Keratinocyte (primary cell): ENCODE measurements at regions not wholly inside any gene's neighbourhood (a gene's known extent, or its start where the extent isn't known, plus 50 kb on each side); places are given as distances from the start of the nearest gene placed in this dataset.

Experiments
- DNase-seq: peaks from one replicate; pipeline ENCODE4 v3.0.0-alpha.2; 2011; ENCODE audit warnings: low read depth, missing footprints, low spot score
- FAIRE-seq: peaks from 2 replicates; lab custom pipeline; 2011; peaks lifted over from hg19 to GRCh38; lab: Jason Lieb, UNC
- H2AFZ ChIP-seq: 2 replicates; pipeline ENCODE4 v1.6.0; 2012; ENCODE audit warnings: low read length, control low read depth, inconsistent platforms; ENCODE audit not compliant: control insufficient read depth
- H3K27ac ChIP-seq: 2 replicates; pipeline ENCODE4 v1.5.1; 2011; ENCODE audit warnings: low read length; ENCODE audit not compliant: control insufficient read depth, insufficient read depth
- H3K27me3 ChIP-seq: 3 replicates; pipeline ENCODE4 v1.6.0; 2011; ENCODE audit warnings: low read length; ENCODE audit not compliant: control insufficient read depth, insufficient read depth; ENCODE audit errors: extremely low read depth
- H3K36me3 ChIP-seq, 2 experiments: 2 replicates in 1 of 2; 3 replicates in 1 of 2; pipeline ENCODE4 v1.5.1; 2011; ENCODE audit warnings: low read length in 2 of 2, mild to moderate bottlenecking in 1 of 2; ENCODE audit not compliant: control insufficient read depth in 2 of 2, insufficient read depth in 2 of 2; ENCODE audit errors: extremely low read depth in 1 of 2
- H3K4me1 ChIP-seq: 3 replicates; pipeline ENCODE4 v1.5.1; 2011; ENCODE audit warnings: low read length; ENCODE audit not compliant: control insufficient read depth, insufficient read depth; ENCODE audit errors: extremely low read depth
- H3K4me2 ChIP-seq: 3 replicates; pipeline ENCODE4 v1.6.0; 2011; ENCODE audit warnings: low read depth, low read length; ENCODE audit not compliant: control insufficient read depth, insufficient read depth; ENCODE audit errors: extremely low read depth
- H3K4me3 ChIP-seq, 3 experiments: fragments of 200-600 bp in 1 of 3; sonication (generic) in 1 of 3; 2 replicates in 2 of 3; 3 replicates in 1 of 3; pipeline ENCODE4 v1.5.1; 2011 to 2016; ENCODE audit warnings: low read length in 3 of 3, mild to moderate bottlenecking in 3 of 3, control low read depth in 2 of 3, inconsistent platforms in 1 of 3, low read depth in 1 of 3, mixed read lengths in 1 of 3, mixed run types in 1 of 3, moderate library complexity in 1 of 3; ENCODE audit not compliant: control insufficient read depth in 2 of 3, insufficient read depth in 2 of 3; ENCODE audit errors: extremely low read depth in 1 of 3
- H3K79me2 ChIP-seq: 2 replicates; pipeline ENCODE4 v1.6.0; 2012; ENCODE audit warnings: low read length; ENCODE audit not compliant: control insufficient read depth, insufficient read depth
- H3K9ac ChIP-seq: 3 replicates; pipeline ENCODE4 v1.6.0; 2011; ENCODE audit warnings: low read length; ENCODE audit not compliant: control insufficient read depth, insufficient read depth; ENCODE audit errors: extremely low read depth
- H3K9me1 ChIP-seq: 3 replicates; pipeline ENCODE4 v1.6.0; 2011; ENCODE audit warnings: low read length; ENCODE audit not compliant: control insufficient read depth, insufficient read depth; ENCODE audit errors: extremely low read depth
- H3K9me3 ChIP-seq: 2 replicates; pipeline ENCODE4 v1.5.1; 2012; ENCODE audit warnings: low read depth, low read length; ENCODE audit not compliant: control insufficient read depth
- H4K20me1 ChIP-seq: 3 replicates; pipeline ENCODE4 v1.6.0; 2011; ENCODE audit warnings: low read length; ENCODE audit not compliant: control insufficient read depth, insufficient read depth; ENCODE audit errors: extremely low read depth
- CTCF ChIP-seq, 3 experiments: IDR thresholded peaks in 1 of 3; conservative IDR thresholded peaks in 1 of 3; optimal IDR thresholded peaks in 1 of 3; 2 replicates in 2 of 3; 3 replicates in 1 of 3; pipeline versions ENCODE3 to v1.5.1; 2011; ENCODE audit warnings: low read length in 3 of 3, mild to moderate bottlenecking in 3 of 3, moderate library complexity in 2 of 3, control low read depth in 1 of 3, inconsistent platforms in 1 of 3; ENCODE audit not compliant: insufficient read depth in 2 of 3; ENCODE audit errors: extremely low read depth in 1 of 3
- EZH2 ChIP-seq: IDR thresholded peaks from one replicate; pipeline ENCODE4 v1.6.1; 2012; ENCODE audit warnings: inconsistent platforms, mild to moderate bottlenecking, low read length, moderate library complexity
- dilution Hi-C: fragments of 300-500 bp; cut with MboI; formaldehyde crosslinking; loops from one replicate; pipeline ENCODE4 v1.7.0; 2020; ENCODE audit warnings: low sequenced_read_pairs; ENCODE audit not compliant: extremely low pct_ligation_motif_present

- DNase-seq (no peak), FAIRE-seq (no peak)
- TF ChIP-seq CTCF (optimal IDR thresholded peaks at IDR 0.05 in 1 of 3, IDR thresholded peaks at IDR 0.05 in 1 of 3, conservative IDR thresholded peaks at IDR 0.05 in 1 of 3; ENCODE audit: extremely low read depth in 1 of 3, insufficient read depth in 2 of 3, low read length in 3 of 3), result no peak
- no peak for TF ChIP-seq EZH2
- H3K4me2 ChIP-seq, result no peak overlapping the region
- no peaks in the 10 kb centered on the region for H3K9me1 ChIP-seq
- H3K9me3 ChIP-seq, result no peaks in the 10 kb centered on the region
- H3K4me1 ChIP-seq, result peaks cover 9% of the 10 kb centered on the region
- H3K9ac ChIP-seq, result no peak overlapping the region
- no peaks in the 10 kb centered on the region for H3K27me3 ChIP-seq
- no peaks in the 10 kb centered on the region for H3K79me2 ChIP-seq
- no peak overlapping the region for H2AFZ ChIP-seq
- H3K4me3 ChIP-seq, result no peak overlapping the region
- H3K27ac ChIP-seq, result no peak overlapping the region
- H4K20me1 ChIP-seq, result no peaks in the 10 kb centered on the region
- dilution Hi-C loops, result no loop called here
- H3K36me3 ChIP-seq, result no peaks in the 10 kb centered on the region
Measured at GRCh38 chr6:14822679-14823078, 423.2 kb upstream of the JARID2 start.

- peaks cover 5% of the 10 kb centered on the region for H3K4me1 ChIP-seq
- no peak for TF ChIP-seq EZH2
- TF ChIP-seq CTCF (optimal IDR thresholded peaks at IDR 0.05 in 1 of 3, IDR thresholded peaks at IDR 0.05 in 1 of 3, conservative IDR thresholded peaks at IDR 0.05 in 1 of 3; ENCODE audit: extremely low read depth in 1 of 3, insufficient read depth in 2 of 3, low read length in 3 of 3), result no peak
- H3K9me3 ChIP-seq, result no peaks in the 10 kb centered on the region
- dilution Hi-C loops, result no loop called here
- H3K4me2 ChIP-seq, result no peak overlapping the region
- no peaks in the 10 kb centered on the region for H3K79me2 ChIP-seq
- no peak overlapping the region for H3K27ac ChIP-seq
- no peak overlapping the region for H2AFZ ChIP-seq
- no peaks in the 10 kb centered on the region for H4K20me1 ChIP-seq
- no peak overlapping the region for H3K9ac ChIP-seq
- H3K36me3 ChIP-seq, result no peaks in the 10 kb centered on the region
- no peaks in the 10 kb centered on the region for H3K9me1 ChIP-seq
- DNase-seq (no peak), FAIRE-seq (no peak)
- H3K27me3 ChIP-seq, result no peaks in the 10 kb centered on the region
- H3K4me3 ChIP-seq, result no peak overlapping the region
Measured at GRCh38 chr6:14824060-14824459, 421.8 kb upstream of the JARID2 start.
